ENCODE measurements at regions not wholly inside any gene's neighbourhood (a gene's known extent, or its start where the extent isn't known, plus 50 kb on each side); places are given as distances from the start of the nearest gene placed in this dataset.

DNA sequence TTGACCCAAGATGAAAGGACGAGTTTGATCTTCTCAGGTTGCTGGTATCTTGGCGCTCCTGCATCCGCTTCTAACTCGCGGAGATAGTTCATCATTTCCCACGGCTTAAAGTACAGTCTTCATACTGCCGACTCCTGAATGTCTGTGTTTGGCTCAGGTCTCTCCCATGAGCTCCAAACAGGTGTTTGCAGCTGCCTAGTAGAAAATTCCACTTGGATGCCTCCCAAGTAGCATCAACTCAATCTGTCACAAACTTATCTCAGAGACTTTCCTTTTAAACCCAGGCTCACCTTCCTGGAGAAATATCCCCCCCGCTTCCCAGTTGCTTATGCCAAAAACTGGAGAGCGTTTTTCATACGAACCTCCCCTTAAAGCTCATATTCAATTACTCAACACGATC is 986.5 kb downstream of the TBC1D22A start:
- TF ChIP-seq CTCF (IDR thresholded peaks at IDR 0.05) (no peak), ZFX (IDR thresholded peaks at IDR 0.05; ENCODE audit: borderline replicate concordance) (no peak)
